Choroid plexus epithelial cell (primary cell): ENCODE measurements at regions not wholly inside any gene's neighbourhood (a gene's known extent, or its start where the extent isn't known, plus 50 kb on each side); places are given as distances from the start of the nearest gene placed in this dataset.

ENCODE experiments used
- DNase-seq: peaks from one replicate; pipeline ENCODE4 v3.0.0-alpha.2; 2010; ENCODE audit warnings: low read depth
- H3K4me3 ChIP-seq: 2 replicates; pipeline ENCODE4 v1.5.1; 2011; ENCODE audit warnings: low read depth, mild to moderate bottlenecking, control low read depth, low read length, moderate library complexity
- CTCF ChIP-seq: conservative IDR thresholded peaks from 2 replicates; pipeline ENCODE4 v1.5.1; 2011; ENCODE audit warnings: low read depth, mild to moderate bottlenecking, control low read depth, inconsistent platforms, low read length, moderate library complexity

GRCh38 chr13:67758975-67759374, 528.8 kb upstream of the PCDH9 start:
- H3K4me3 ChIP-seq: no peak overlapping the region
- TF ChIP-seq CTCF: no peak
- no peak for DNase-seq

GRCh38 chr13:67754012-67754411, 523.9 kb upstream of the PCDH9 start:
- TF ChIP-seq CTCF: no peak
- DNase-seq: no peak
- no peak overlapping the region for H3K4me3 ChIP-seq

- no peak for DNase-seq
- H3K4me3 ChIP-seq: no peak overlapping the region
- no peak for TF ChIP-seq CTCF
These were observed 522.6 kb upstream of the PCDH9 start for GRCh38 chr13:67752759-67753158.

GRCh38 chr13:67742478-67742877, 512.3 kb upstream of the PCDH9 start:
- H3K4me3 ChIP-seq: no peak overlapping the region
- DNase-seq: no peak
- no peak for TF ChIP-seq CTCF

GRCh38 chr13:67740871-67741535, 510.9 kb upstream of the PCDH9 start:
- no peak for DNase-seq
- TF ChIP-seq CTCF: no peak
- no peak overlapping the region for H3K4me3 ChIP-seq

- DNase-seq: peak; percentile 78
- no peak overlapping the region for H3K4me3 ChIP-seq
- peak; percentile 46 for TF ChIP-seq CTCF
These were observed 506.7 kb upstream of the PCDH9 start for GRCh38 chr13:67736646-67737420.

- H3K4me3 ChIP-seq: no peak overlapping the region
- no peak for DNase-seq
- TF ChIP-seq CTCF: no peak
These were observed 505.5 kb upstream of the PCDH9 start for GRCh38 chr13:67735651-67736050.
